Prostate gland (tissue), 2 donors: ENCODE measurements at regions not wholly inside any gene's neighbourhood (a gene's known extent, or its start where the extent isn't known, plus 50 kb on each side); places are given as distances from the start of the nearest gene placed in this dataset.

Experiments
- DNase-seq: peaks from one replicate; pipeline ENCODE4 v3.0.0-alpha.2; 2019; ENCODE audit warnings: low spot score
- H3K27ac ChIP-seq, 2 donors: fragments of 200-600 bp; sonication (generic); 2 replicates each; pipeline ENCODE4 v1.5.1; 2017 to 2019
- H3K27me3 ChIP-seq: fragments of 200-600 bp; sonication (generic); replicated peaks from 2 replicates; pipeline ENCODE4 v1.5.1; 2019; ENCODE audit not compliant: insufficient read depth
- H3K36me3 ChIP-seq, 2 donors: fragments of 200-600 bp; sonication (generic); 1 replicate in 1 of 2; 2 replicates in 1 of 2; pipeline versions ENCODE4 v1.5.1 to v1.8.1; 2017 to 2019
- H3K4me1 ChIP-seq: fragments of 200-600 bp; sonication (generic); replicated peaks from 2 replicates; pipeline ENCODE4 v1.5.1; 2019
- H3K4me3 ChIP-seq, 2 donors: fragments of 200-600 bp; sonication (generic); 2 replicates each; pipeline ENCODE4 v1.5.1; 2017 to 2019
- H3K9me3 ChIP-seq: fragments of 200-600 bp; sonication (generic); 2 replicates; pipeline ENCODE4 v1.5.1; 2017
- POLR2A ChIP-seq: fragments of 450-650 bp; IDR thresholded peaks from one replicate; pipeline ENCODE4 v1.6.1; 2016; ENCODE audit warnings: antibody characterized with exemption, mild to moderate bottlenecking
- POLR2AphosphoS5 ChIP-seq: sonication (generic); formaldehyde crosslinking; IDR thresholded peaks from one replicate; pipeline ENCODE4 v1.6.1; 2017; ENCODE audit warnings: antibody characterized with exemption
- WGBS: methylation state at CpG from one replicate; pipeline ENCODE4 v1.1.5; 2018; 5-methylcytosine and 5-hydroxymethylcytosine counted together
- intact Hi-C: fragments of 100-400 bp; cut with DNase I; formaldehyde crosslinking; loops from one replicate; pipeline ENCODE4 v1.14.2; 2022
- TF ChIP-seq, protein P1 (sequence below), 4 experiments: fragments of 200-600 bp in 2 of 4; fragments of 450-650 bp in 2 of 4; sonication (generic) in 2 of 4; IDR thresholded peaks; 1 replicate in 3 of 4; 2 replicates in 1 of 4; pipeline ENCODE4 v1.5.1; 2016 to 2019; ENCODE audit warnings: antibody characterized with exemption in 4 of 4, mild to moderate bottlenecking in 2 of 4, moderate library complexity in 2 of 4

DNA sequence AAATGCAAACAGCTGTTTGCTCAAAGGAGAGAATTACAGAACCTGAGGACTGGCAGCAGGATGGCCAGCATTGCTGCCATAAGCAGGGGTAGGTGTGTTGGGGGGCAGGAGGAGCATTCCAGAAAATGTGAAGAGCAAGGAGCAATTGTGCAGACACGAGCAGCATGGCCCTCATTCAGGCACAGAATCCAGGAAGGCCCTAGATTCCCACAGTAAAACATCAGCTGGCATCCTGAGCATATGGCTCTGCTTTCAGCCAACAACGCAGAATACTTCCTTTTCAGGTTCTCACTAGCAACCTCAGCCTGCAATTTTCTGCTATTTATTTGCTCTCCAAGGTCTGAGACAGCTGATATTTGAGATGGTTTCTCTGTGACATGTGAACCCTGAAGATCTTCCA, 243.4 kb upstream of the POU3F2 start:
- 2% methylated on average over 2 of the region's 2 CpGs for WGBS

DNA sequence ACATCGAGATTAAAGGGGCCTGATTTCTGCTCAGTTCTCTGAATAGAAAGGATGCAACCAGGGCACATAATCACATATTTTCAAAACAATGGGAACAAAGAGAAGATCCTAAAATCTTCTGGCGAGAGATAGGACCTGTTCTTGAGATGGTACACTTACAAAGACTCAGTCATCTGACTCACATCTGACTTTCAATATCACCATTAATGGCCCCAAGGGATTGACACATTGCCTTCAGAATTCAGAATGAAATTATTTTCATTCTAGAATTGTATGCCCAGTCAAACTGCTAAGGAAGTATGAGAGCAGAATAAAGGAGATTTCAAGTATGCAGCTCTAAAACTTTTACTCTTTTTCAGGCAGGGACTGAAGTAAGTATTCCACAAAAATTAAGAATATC, 240.7 kb upstream of the POU3F2 start:
- Histone ChIP-seq H3K27me3 (no peaks in the 10 kb centered on the region), H3K27ac (no peak overlapping the region), H3K4me3 (no peak overlapping the region), H3K4me1 (no peaks in the 10 kb centered on the region), H3K36me3 (no peaks in the 10 kb centered on the region), H3K9me3 (no peaks in the 10 kb centered on the region)
- intact Hi-C loops, result no loop called here
- 43% methylated on average over 2 of the region's 2 CpGs for WGBS
- no peak for DNase-seq
- TF ChIP-seq POLR2AphosphoS5 (no peak), POLR2A (no peak)
- TF ChIP-seq, protein P1, sequence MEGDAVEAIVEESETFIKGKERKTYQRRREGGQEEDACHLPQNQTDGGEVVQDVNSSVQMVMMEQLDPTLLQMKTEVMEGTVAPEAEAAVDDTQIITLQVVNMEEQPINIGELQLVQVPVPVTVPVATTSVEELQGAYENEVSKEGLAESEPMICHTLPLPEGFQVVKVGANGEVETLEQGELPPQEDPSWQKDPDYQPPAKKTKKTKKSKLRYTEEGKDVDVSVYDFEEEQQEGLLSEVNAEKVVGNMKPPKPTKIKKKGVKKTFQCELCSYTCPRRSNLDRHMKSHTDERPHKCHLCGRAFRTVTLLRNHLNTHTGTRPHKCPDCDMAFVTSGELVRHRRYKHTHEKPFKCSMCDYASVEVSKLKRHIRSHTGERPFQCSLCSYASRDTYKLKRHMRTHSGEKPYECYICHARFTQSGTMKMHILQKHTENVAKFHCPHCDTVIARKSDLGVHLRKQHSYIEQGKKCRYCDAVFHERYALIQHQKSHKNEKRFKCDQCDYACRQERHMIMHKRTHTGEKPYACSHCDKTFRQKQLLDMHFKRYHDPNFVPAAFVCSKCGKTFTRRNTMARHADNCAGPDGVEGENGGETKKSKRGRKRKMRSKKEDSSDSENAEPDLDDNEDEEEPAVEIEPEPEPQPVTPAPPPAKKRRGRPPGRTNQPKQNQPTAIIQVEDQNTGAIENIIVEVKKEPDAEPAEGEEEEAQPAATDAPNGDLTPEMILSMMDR (IDR thresholded peaks at IDR 0.05), result no peak

More for the DNA sequence above, 243.4 kb upstream of the POU3F2 start:
- DNase-seq, result no peak
- H3K4me3 ChIP-seq, result no peak overlapping the region
- no peaks in the 10 kb centered on the region for H3K27me3 ChIP-seq
- intact Hi-C loops, result no loop called here
- H3K9me3 ChIP-seq, result no peaks in the 10 kb centered on the region
- TF ChIP-seq POLR2A (no peak), POLR2AphosphoS5 (no peak)
- TF ChIP-seq, protein P1 (IDR thresholded peaks at IDR 0.05), result no peak
- no peaks in the 10 kb centered on the region for H3K36me3 ChIP-seq
- H3K4me1 ChIP-seq, result no peaks in the 10 kb centered on the region
- H3K27ac ChIP-seq, result no peak overlapping the region

DNA sequence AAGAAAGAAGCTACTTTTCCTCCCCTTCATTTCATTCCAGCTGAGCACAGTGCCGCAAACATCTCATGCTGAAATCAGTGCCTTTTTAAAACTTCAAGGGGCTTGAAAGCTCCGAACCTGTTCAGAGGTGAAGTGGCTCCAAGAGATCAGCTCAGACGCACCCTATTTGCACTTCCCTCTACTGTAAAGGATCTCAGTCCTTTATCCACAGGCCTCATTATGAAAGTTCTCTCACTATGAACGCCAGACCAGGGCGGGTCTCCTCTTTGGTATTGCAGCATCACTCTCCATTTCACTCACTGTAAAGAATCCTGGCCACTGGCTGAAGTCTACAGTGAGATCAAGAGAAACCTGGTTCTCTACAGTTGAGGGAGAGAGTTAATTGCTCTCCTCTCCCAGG, 232.7 kb upstream of the POU3F2 start:
- no peak for DNase-seq
- intact Hi-C loops, result no loop called here
- WGBS, result 68% methylated on average over 5 of the region's 5 CpGs
- no peaks in the 10 kb centered on the region for H3K9me3 ChIP-seq
- H3K27ac ChIP-seq, result no peak overlapping the region
- no peaks in the 10 kb centered on the region for H3K4me1 ChIP-seq
- no peaks in the 10 kb centered on the region for H3K36me3 ChIP-seq
- no peak overlapping the region for H3K4me3 ChIP-seq
- TF ChIP-seq POLR2AphosphoS5 (no peak), POLR2A (no peak)
- TF ChIP-seq, protein P1 (IDR thresholded peaks at IDR 0.05), result no peak
- no peaks in the 10 kb centered on the region for H3K27me3 ChIP-seq

- WGBS, result 75% methylated on average over 1 of the region's 1 CpG
- TF ChIP-seq POLR2A (no peak), POLR2AphosphoS5 (no peak)
- TF ChIP-seq, protein P1 (IDR thresholded peaks at IDR 0.05), result no peak
- intact Hi-C loops, result no loop called here
- Histone ChIP-seq H3K27me3 (no peaks in the 10 kb centered on the region), H3K27ac (no peak overlapping the region), H3K36me3 (no peaks in the 10 kb centered on the region), H3K9me3 (no peaks in the 10 kb centered on the region), H3K4me1 (no peaks in the 10 kb centered on the region), H3K4me3 (no peak overlapping the region)
- DNase-seq, result no peak
Observed at GRCh38 chr6:98605705-98606104, 228.7 kb upstream of the POU3F2 start.

DNA sequence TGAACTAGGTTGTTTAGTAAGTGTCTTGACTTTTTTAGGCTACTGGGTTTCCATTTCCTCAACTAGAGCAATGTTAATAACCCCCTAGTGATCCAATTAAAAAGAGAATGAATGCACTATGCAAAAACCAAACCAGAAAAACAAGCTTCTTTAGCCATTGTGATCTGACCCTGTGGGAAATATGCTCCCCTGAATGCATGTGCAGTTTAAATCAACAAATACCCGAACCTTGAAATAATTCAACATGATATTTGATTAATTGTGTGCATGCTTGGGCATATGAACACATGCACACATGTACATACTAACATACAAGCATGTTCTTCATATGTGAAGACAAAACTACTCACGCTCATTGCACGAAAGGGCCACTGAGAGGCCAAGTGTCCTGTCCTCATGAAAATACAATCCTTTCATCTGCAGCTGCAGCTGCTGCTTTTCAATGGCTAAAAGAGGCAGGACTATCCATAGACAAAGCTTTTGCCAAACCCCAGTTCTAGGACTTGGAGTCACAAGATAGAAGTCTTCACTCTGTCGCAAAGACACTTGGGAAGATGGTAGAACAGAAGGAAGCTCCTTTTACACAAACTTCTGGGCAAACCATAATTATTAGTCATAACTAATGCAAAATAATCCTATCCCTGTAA, 207.1 kb upstream of the POU3F2 start:
- intact Hi-C loops, result no loop called here
- Histone ChIP-seq H3K27me3 (no peaks in the 10 kb centered on the region), H3K4me3 (no peak overlapping the region), H3K36me3 (no peaks in the 10 kb centered on the region), H3K9me3 (no peaks in the 10 kb centered on the region), H3K4me1 (no peaks in the 10 kb centered on the region), H3K27ac (no peak overlapping the region)
- 61% methylated on average over 4 of the region's 4 CpGs for WGBS
- TF ChIP-seq, protein P1 (IDR thresholded peaks at IDR 0.05), result no peak
- TF ChIP-seq POLR2A (no peak), POLR2AphosphoS5 (no peak)
- DNase-seq, result no peak
